ENCODE measurements at regions not wholly inside any gene's neighbourhood (a gene's known extent, or its start where the extent isn't known, plus 50 kb on each side); places are given as distances from the start of the nearest gene placed in this dataset.
"Not testable (repeated sequence)": the region's sequence is repeated elsewhere in the genome, so short reads cannot be mapped to it uniquely, and the experiment has no call there.

GRCh38 chr2:216992056-216992675 is 132.3 kb upstream of the TNP1 start:
- no peak for DNase-seq (ENCODE audit: low spot score)

- DNase-seq (ENCODE audit: low spot score) = no peak
Measured at GRCh38 chr2:216991563-216991962, 131.7 kb upstream of the TNP1 start.

- no peak for DNase-seq (ENCODE audit: low spot score)
Measured at GRCh38 chr2:216989340-216990129, 129.7 kb upstream of the TNP1 start.

DNA sequence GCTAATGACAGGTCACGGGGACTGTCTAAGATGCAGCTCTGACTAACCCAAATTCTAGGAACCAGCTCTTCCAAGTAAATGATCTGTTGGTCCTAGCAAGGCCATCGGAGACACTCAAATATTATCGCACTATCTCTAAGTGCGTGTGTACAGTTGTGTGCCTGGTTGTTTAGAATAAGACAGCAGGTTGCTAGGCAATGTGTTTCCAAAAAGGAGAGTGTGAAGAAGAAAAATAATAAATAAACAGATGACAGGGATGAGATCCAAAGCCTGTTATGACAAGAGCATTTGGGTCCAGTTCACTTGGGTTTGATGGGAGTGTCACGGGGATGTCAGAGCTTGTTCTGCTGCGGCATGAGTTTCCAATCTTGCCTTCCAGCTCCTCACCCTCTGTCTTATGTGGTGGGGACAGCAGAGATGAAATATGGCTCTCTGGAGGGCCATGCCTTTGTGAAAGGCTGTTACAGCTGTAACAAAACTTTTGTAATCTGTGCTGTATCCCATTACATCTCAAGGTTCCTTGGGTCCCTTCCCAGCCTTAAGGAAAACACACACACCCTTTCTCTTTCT is 127.5 kb upstream of the TNP1 start:
- DNase-seq (ENCODE audit: low spot score) = peak; percentile 5

- no peak for DNase-seq (ENCODE audit: low spot score)
Measured at GRCh38 chr2:216985658-216986141, 125.8 kb upstream of the TNP1 start.

DNA sequence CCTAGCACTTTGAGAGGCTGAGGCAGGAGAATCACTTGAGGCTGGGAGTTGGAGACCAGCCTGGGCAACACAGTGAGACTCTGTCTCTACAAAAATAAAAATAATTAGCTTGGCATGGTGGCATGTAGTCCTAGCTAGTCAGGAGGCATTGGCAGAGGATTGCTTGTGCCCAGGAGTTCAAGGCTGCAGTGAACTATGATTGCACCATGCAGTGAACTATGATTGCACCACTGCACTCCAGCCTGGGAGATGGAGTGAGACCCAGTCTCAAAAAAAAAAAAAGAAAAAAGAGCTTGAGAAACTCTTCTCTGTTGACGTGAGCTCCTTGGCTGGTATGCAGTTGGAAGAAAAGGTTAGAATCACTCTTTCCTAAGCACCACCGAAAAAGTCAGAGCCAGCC is 125.1 kb upstream of the TNP1 start:
- no peak for DNase-seq (ENCODE audit: low spot score)

DNA sequence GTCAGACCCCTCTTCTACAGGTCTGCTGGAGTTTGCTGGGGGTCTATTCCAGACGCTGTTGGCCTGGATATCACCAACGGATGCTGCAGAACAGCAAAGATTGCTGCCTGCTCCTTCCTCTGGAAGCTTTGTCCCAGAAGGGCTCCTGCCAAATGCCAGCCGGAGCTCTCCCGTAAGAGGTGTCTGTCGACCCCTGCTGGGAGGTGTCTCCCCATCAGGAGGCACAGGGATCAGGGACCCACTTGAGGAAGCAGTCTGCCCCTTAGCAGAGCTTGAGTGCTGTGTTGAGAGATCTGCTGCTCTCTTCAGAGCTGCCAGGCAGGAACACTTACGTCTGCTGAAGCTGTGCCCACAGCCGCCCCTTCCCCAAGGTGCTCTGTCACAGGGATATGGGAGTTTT is 122.1 kb upstream of the TNP1 start:
- not testable (repeated sequence) for DNase-seq (ENCODE audit: low spot score)

DNA sequence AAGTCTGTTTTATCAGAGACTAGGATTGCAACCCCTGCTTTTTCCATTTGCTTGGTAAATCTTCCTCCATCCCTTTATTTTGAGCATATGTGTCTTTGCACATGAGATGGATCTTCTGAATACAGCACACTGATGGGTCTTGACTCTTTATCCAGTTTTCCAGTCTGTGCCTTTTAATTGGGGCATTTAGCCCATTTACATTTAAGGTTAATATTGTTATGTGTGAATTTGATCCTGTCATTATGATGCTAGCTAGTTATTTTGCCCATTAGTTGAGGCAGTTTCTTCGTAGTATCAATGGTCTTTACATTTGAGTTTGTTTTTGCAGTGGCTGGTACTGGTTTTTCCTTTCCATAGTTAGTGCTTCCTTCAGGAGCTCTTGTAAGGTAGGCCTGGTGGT is 120.6 kb upstream of the TNP1 start:
- DNase-seq (ENCODE audit: low spot score) = not testable (repeated sequence)

DNA sequence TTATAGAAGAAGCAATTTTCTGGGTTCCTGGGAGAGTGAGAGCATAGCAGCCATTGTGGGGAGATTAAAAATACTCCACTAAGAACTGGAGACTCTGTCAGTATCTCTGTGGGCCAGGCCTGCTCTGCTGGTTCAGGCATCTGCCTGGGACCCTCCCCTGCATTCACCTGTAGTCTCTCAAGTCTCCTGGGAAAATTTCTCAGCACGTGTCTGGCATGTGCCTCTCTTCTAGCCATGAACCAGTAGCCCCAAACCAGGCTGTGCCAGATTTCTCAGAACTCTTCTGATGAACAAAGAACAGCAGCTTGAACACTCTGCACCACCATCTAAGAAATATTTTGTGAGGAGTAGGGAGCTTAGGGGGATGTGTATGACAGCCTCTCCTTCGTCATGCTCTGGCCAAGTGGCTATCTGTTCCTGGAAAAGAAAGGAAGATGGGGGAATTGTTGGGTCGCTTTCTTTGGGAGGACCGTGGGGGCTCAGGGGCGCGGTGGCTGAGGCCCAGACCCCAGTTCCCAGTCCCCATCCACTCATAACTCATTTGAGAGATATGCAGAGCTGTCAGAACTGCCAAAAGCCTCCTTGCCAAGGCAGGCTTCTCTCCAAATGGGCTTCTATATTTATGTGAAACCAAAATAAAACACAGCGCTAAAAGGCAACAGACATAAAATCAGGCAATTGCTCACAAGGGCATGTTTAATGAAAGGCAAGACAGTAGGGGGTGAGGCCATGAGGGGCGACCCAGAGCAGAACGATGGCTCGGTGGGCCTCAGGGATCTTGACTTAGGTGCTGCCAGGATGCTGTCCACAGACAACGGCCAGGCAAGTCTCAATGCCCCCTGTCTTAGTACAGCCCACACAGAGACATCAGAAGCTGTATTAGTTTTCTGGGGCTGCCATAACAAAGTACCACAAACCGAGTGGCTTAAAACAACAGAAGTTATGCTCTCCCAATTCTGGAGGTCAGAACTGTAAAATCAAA is 114.7 kb upstream of the TNP1 start:
- DNase-seq (ENCODE audit: low spot score) = peak; percentile 15

DNA sequence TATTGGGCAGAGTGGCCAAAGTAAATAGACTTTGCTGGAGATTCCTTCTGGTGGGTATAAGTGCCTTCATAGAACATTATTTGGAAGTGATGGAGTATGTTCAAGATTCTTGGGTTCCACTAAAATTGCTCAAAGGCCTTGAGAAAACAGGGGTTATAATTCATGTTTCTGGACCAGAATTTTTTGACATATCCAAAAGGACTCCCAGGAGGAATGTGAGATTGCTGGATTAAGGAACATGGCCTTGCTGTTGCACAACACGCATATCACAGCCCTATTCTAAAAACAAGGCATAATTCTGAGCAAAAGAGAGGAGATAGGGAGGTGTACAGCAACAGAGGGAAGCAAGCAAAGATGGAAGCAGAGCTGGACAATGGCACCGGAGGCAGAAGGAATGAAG is 111.7 kb upstream of the TNP1 start:
- DNase-seq (ENCODE audit: low spot score) = no peak

DNA sequence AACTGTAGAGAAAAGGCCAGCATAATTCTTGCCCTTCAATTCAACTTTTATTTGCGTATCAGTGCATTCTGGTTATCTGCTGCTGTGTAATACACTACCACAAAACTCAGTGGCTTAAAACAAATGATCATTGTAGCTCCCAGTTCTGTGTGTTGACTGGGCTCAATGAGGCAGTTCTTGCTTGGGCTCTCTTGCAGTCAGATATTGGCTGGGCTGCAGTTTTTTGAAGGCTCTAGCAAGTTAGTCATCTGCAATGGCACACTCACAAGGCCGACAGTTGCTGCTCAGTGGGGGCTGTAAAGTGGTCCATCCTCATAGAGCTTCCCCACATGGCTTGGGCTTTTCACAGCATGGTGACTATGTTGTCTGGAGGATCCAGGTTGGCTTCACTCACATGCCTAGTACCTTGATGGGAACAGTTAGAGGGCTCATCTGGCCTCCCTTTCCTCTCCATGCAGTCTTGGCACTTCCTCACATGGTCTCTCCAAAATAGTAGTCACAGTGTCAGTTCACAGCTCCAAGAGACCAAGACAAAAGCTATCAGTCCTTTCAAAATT is 110.6 kb upstream of the TNP1 start:
- DNase-seq (ENCODE audit: low spot score) = no peak

DNA sequence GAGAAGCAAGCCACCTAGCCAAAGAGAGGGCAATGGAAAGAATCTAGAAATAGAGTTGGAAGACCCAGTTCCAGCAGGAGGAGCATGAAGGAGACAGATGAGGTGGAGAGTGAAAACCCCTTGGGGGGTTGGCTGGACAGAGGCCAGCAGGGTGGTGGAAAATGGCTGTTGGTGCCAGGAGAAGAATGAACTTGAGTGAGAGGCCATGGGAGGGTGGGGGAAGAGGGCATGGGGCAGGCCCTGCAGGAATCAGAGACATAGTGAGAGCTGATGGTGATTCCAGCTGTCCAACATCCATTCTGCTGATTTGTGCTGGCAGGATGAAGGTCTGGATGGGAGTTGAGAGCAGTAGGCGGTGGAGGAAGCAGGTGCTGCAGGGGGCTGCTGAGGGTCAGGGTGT is 108.0 kb upstream of the TNP1 start:
- DNase-seq (ENCODE audit: low spot score) = no peak

DNA sequence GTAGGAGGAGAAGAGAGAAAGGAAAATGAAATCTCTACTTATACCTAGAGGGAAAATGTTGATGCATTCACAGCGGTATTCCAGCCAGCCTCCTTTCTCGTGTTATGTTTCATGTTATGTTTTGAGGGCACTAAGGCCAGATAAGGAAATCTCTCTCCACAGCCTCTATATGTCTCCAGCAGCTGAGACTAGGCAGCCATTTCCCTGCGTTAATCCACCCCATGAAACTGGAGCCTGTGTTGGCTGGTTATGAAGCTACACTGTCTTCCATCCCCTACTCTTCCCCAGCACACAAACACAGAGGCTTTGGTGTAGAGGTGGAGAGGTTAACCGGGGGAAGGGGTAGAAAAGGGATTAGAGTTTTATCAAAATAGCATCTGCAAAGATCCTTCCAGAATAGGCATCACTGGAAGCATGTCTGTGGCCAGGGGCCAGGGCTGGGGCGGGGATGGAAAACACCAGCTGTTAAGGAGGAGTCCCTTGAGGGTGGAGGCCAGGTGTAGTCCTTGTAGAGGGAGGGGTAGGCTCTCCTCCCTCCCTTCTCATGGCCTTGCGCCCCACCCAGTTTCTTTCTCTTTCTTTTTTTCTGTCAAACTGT is 100.9 kb upstream of the TNP1 start:
- DNase-seq (ENCODE audit: low spot score) = no peak

GRCh38 chr2:216959433-216959832 is 99.6 kb upstream of the TNP1 start:
- no peak for DNase-seq (ENCODE audit: low spot score)

DNA sequence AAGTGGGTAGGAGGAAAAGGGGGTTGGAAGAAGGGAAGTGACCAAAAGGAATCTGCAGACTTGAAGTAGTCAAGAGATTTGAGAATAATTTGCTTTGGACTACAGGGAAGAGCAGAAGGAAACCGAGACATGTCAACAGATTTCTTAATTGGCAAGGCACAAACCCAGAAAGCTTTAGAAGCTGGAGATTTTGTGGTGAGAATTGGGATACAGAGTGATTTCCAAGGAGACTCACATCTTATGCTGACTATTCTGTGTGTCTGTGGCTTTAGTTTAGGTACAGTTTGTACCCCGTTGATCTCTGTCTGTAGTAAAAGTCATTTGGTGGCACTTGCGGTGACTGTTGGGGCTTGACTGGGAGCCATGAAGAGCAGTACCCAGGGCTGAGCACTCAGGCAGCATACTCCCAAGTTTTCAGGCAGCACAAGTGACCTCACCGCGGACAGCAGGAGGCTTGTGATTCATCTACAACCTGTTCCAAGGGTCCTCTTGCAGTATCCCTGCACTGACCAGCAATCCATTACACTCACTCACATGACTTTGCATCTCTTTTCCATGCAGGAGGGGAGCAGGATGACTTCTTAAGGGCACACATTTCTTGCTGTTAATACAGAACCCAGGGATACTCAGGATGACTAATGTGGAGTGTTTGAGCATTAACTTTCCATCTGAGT is 97.1 kb upstream of the TNP1 start:
- no peak for DNase-seq (ENCODE audit: low spot score)

DNA sequence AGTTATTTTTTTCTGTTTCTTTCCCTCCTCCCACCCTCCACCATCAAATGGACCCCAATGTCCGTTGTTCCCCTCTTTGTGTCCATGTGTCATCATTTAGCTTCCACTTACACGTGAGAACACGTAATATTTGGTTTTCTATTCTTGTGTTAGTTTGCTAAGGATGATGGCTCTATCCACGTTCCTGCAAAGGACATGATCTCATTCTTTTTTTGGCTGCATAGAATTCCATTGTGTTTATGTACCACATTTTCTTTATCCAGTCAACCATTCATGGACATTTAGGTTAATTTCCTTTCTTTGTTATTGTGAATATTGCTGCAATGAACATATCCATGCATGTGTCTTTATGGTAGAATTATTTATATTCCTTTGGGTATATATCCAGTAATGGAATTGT is 91.3 kb upstream of the TNP1 start:
- DNase-seq (ENCODE audit: low spot score) = no peak

GRCh38 chr2:216950547-216950946 is 90.7 kb upstream of the TNP1 start:
- DNase-seq (ENCODE audit: low spot score) = no peak

GRCh38 chr2:216949700-216950413 is 90.0 kb upstream of the TNP1 start:
- DNase-seq (ENCODE audit: low spot score) = no peak

DNA sequence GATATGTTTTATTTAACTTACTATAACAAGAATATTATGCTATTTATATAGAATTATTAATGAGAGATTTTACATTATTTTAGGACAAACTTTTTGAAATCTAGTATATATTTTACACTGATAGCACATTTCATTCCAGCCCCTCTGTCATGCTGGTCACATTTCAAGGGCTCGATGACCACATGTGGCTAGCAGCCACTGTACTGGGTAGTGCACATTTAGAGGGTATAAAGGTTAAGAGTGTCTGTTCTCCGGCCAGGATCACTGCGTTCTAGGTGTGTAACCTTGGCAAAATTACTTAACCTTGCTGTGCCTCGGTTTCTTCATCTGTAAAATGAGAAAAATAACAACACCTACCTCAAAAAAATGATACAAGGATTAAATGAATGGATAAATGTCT is 87.2 kb upstream of the TNP1 start:
- no peak for DNase-seq (ENCODE audit: low spot score)

DNA sequence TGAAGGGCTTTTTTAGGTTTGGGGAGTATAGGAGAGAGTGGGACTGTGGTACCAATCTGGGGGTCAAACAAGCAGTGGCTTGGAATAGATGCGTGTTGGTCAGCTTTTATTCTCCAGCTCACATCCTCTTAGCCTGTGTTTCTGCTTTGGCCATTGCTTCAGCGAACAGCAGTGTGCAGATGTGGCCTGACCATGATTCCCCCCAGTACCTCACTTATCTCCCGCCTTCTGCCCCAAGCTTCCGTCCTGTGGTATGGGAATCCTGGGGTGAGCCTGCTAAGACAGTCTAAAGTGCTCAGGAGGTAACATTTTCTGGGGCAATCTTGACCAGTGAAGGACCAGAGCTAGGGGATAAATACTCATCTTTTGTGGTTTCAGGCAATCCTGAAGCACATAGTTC is 84.9 kb upstream of the TNP1 start:
- DNase-seq (ENCODE audit: low spot score) = no peak
